A549 (cell line): ENCODE measurements at regions not wholly inside any gene's neighbourhood (a gene's known extent, or its start where the extent isn't known, plus 50 kb on each side); places are given as distances from the start of the nearest gene placed in this dataset.

ENCODE experiments used
- ATAC-seq, 2 experiments: fragments of 200-7000 bp in 1 of 2; fragments of >200 bp in 1 of 2; cut with Nextera tagmentation in 1 of 2; cut with Tn5 transposase in 1 of 2; 3 replicates each; pipeline versions ENCODE4 v1.8.0 to v1.9.1; 2018 to 2020; ENCODE audit warnings: mild to moderate bottlenecking in 1 of 2, moderate library complexity in 1 of 2
- CTCF ChIA-PET: fragments of 300-600 bp; sonication (Branson Sonifier 250); formaldehyde crosslinking; extraction: SDS; loops from one replicate; lab custom pipeline; 2021; ENCODE audit warnings: antibody characterized with exemption, inconsistent platforms; lab: Yijun Ruan, JAX
- POLR2A ChIA-PET: fragments of 350-600 bp; formaldehyde crosslinking; extraction: SDS; loops from one replicate; lab custom pipeline; 2021; ENCODE audit warnings: antibody characterized with exemption, inconsistent platforms; lab: Yijun Ruan, JAX
- DNase-seq, 2 experiments: peaks; one replicate each; pipeline versions ENCODE4 v3.0.0 to v3.0.0-alpha.2; 2011 to 2016; ENCODE audit warnings: low read depth in 1 of 2, low spot score in 1 of 2
- FAIRE-seq: peaks from 2 replicates; lab custom pipeline; 2011; peaks lifted over from hg19 to GRCh38; lab: Jason Lieb, UNC
- H3K27ac ChIP-seq, 2 experiments: fragments of >200 bp; sonication (Bioruptor Twin); formaldehyde crosslinking; 3 replicates each; pipeline ENCODE4 v1.5.1; 2016 to 2017
- H3K4me1 ChIP-seq: fragments of >200 bp; sonication (Bioruptor Twin); formaldehyde crosslinking; 3 replicates; pipeline ENCODE4 v1.6.1; 2016
- H3K4me2 ChIP-seq: fragments of >200 bp; sonication (Bioruptor Twin); formaldehyde crosslinking; 3 replicates; pipeline ENCODE4 v1.6.1; 2016
- H3K4me3 ChIP-seq: fragments of >200 bp; sonication (Bioruptor Twin); formaldehyde crosslinking; 3 replicates; pipeline ENCODE4 v1.5.1; 2016
- H3K9me3 ChIP-seq: fragments of >200 bp; sonication (Bioruptor Twin); formaldehyde crosslinking; 3 replicates; pipeline ENCODE4 v1.6.1; 2016
- CBX8 ChIP-seq: fragments of 200-600 bp; sonication (generic); IDR thresholded peaks from 2 replicates; pipeline ENCODE4 v1.6.1; 2016
- CHD4 ChIP-seq: fragments of 200-600 bp; sonication (generic); IDR thresholded peaks from 2 replicates; pipeline ENCODE4 v1.6.1; 2016; ENCODE audit warnings: antibody characterized with exemption, mild to moderate bottlenecking, borderline replicate concordance
- CTCF ChIP-seq: fragments of >200 bp; sonication (Bioruptor Twin); formaldehyde crosslinking; IDR thresholded peaks from 3 replicates; pipeline ENCODE4 v1.5.1; 2016
- EHMT2 ChIP-seq: fragments of 200-600 bp; sonication (generic); IDR thresholded peaks from 2 replicates; pipeline ENCODE4 v1.6.1; 2016; ENCODE audit warnings: antibody characterized with exemption, low read depth, mild to moderate bottlenecking, moderate library complexity
- ESRRA ChIP-seq: fragments of 150-350 bp; IDR thresholded peaks from 2 replicates; pipeline ENCODE4 v1.6.1; 2014; ENCODE audit warnings: mild to moderate bottlenecking, low read length, borderline replicate concordance
- FOSB ChIP-seq: fragments of 250-450 bp; sonication (Bioruptor Pico); IDR thresholded peaks from 2 replicates; pipeline ENCODE4 v1.5.0; 2020; ENCODE audit warnings: mild to moderate bottlenecking, moderate library complexity
- FOSL2 ChIP-seq, 2 experiments: fragments of 450-650 bp in 1 of 2; fragments of >200 bp in 1 of 2; sonication (Bioruptor Twin) in 1 of 2; formaldehyde crosslinking; IDR thresholded peaks; 2 replicates each; pipeline versions ENCODE4 v1.5.0 to v1.6.1; 2016 to 2020; ENCODE audit warnings: mild to moderate bottlenecking in 1 of 2, moderate library complexity in 1 of 2
- FOXS1 ChIP-seq: fragments of 250-450 bp; sonication (Bioruptor Pico); IDR thresholded peaks from 2 replicates; pipeline ENCODE4 v1.5.0; 2020; ENCODE audit warnings: mild to moderate bottlenecking, moderate library complexity
- GATA3 ChIP-seq: IDR thresholded peaks from 2 replicates; pipeline ENCODE4 v1.6.1; 2012; ENCODE audit warnings: borderline replicate concordance
- JUNB ChIP-seq: fragments of >200 bp; sonication (Bioruptor Twin); formaldehyde crosslinking; IDR thresholded peaks from 2 replicates; pipeline ENCODE4 v1.6.1; 2016
- MAZ ChIP-seq: fragments of 150-350 bp; IDR thresholded peaks from 2 replicates; pipeline ENCODE4 v1.6.1; 2014; ENCODE audit warnings: antibody characterized with exemption, low read depth, low read length, borderline replicate concordance
- MYC ChIP-seq: IDR thresholded peaks from 2 replicates; pipeline ENCODE4 v1.6.1; 2012; ENCODE audit warnings: mild to moderate bottlenecking, inconsistent platforms, low read length, improper control_type of control experiment, borderline replicate concordance
- NFE2L2 ChIP-seq: fragments of 150-350 bp; conservative IDR thresholded peaks from 2 replicates; pipeline ENCODE4 v1.6.1; 2014; ENCODE audit warnings: low read length
- NR3C1 ChIP-seq: fragments of >200 bp; sonication (Bioruptor Twin); formaldehyde crosslinking; IDR thresholded peaks from 3 replicates; pipeline ENCODE4 v1.6.1; 2017
- POLR2A ChIP-seq: IDR thresholded peaks from 2 replicates; pipeline ENCODE4 v1.6.1; 2012; ENCODE audit warnings: mild to moderate bottlenecking, low read length
- POLR2AphosphoS2 ChIP-seq: conservative IDR thresholded peaks from 2 replicates; pipeline ENCODE4 v1.6.1; 2012; ENCODE audit warnings: low read length, improper control_type of control experiment, inconsistent platforms
- RAD21 ChIP-seq, 2 experiments: fragments of >200 bp in 1 of 2; sonication (Bioruptor Twin) in 1 of 2; formaldehyde crosslinking in 1 of 2; IDR thresholded peaks in 1 of 2; conservative IDR thresholded peaks in 1 of 2; 2 replicates in 1 of 2; 3 replicates in 1 of 2; pipeline ENCODE4 v1.6.1; 2012 to 2018; ENCODE audit warnings: inconsistent platforms in 1 of 2
- RFX5 ChIP-seq: fragments of 450-650 bp; IDR thresholded peaks from 2 replicates; pipeline ENCODE4 v1.7.1; 2014; ENCODE audit warnings: antibody characterized with exemption, mild to moderate bottlenecking, moderate library complexity
- RNF2 ChIP-seq: fragments of 200-600 bp; sonication (generic); IDR thresholded peaks from 2 replicates; pipeline ENCODE4 v1.6.1; 2016; ENCODE audit warnings: low read depth, mild to moderate bottlenecking, antibody characterized with exemption, moderate library complexity, borderline replicate concordance
- SMC3 ChIP-seq: fragments of >200 bp; sonication (Bioruptor Twin); formaldehyde crosslinking; IDR thresholded peaks from 3 replicates; pipeline ENCODE4 v1.6.1; 2018; ENCODE audit warnings: inconsistent platforms
- SREBF2 ChIP-seq: fragments of 450-650 bp; IDR thresholded peaks from 2 replicates; pipeline ENCODE4 v1.6.1; 2014; ENCODE audit warnings: mild to moderate bottlenecking, moderate library complexity
- TFCP2L1 ChIP-seq: fragments of 250-450 bp; sonication (Bioruptor Pico); IDR thresholded peaks from 2 replicates; pipeline ENCODE4 v1.5.0; 2021; ENCODE audit warnings: mild to moderate bottlenecking
- TP53 ChIP-seq: fragments of 250-450 bp; sonication (Bioruptor Pico); IDR thresholded peaks from 2 replicates; pipeline ENCODE4 v1.5.0; 2021; ENCODE audit warnings: mild to moderate bottlenecking, moderate library complexity
- ZC3H11A ChIP-seq: fragments of 450-650 bp; IDR thresholded peaks from 2 replicates; pipeline ENCODE4 v1.6.1; 2014; ENCODE audit warnings: antibody characterized with exemption, mild to moderate bottlenecking
- WGBS: methylation state at CpG from one replicate; pipeline ENCODE4 v1.1.6; 2017; ENCODE audit errors: missing lambda C conversion rate; 5-methylcytosine and 5-hydroxymethylcytosine counted together
- TF ChIP-seq, protein P1 (sequence below): fragments of 250-450 bp; sonication (Bioruptor Pico); IDR thresholded peaks from 2 replicates; pipeline ENCODE4 v1.5.0; 2020; ENCODE audit warnings: low read depth, mild to moderate bottlenecking, moderate library complexity
- TF ChIP-seq, protein P2 (sequence below): fragments of 250-450 bp; sonication (Bioruptor Pico); IDR thresholded peaks from 2 replicates; pipeline ENCODE4 v1.5.0; 2021; ENCODE audit warnings: mild to moderate bottlenecking, moderate library complexity, borderline replicate concordance

- TF ChIP-seq POLR2A (no peak), JUNB (no peak), FOSL2 (IDR thresholded peaks at IDR 0.05) (no peak), FOSL2 (CRISPR knock-in tag; IDR thresholded peaks at IDR 0.05) (no peak), RAD21 (conservative IDR thresholded peaks at IDR 0.05 in 1 of 2, IDR thresholded peaks at IDR 0.05 in 1 of 2) (no peak), CTCF (no peak), NR3C1 (no peak), TP53 (CRISPR knock-in tag) (no peak), ESRRA (no peak), GATA3 (no peak), SMC3 (no peak), TFCP2L1 (CRISPR knock-in tag) (no peak)
- TF ChIP-seq, all 56 proteins: peak for 0
- ChIA-PET POLR2A (no interaction called here), CTCF (no interaction called here)
- H3K4me3 ChIP-seq, result no peak overlapping the region
- H3K27ac ChIP-seq, result no peak overlapping the region; a peak in 1 of 6 replicates
- ATAC-seq (no peak), FAIRE-seq (no peak), DNase-seq (no peak)
- H3K9me3 ChIP-seq, result no peaks in the 10 kb centered on the region
- H3K4me1 ChIP-seq, result no peaks in the 10 kb centered on the region
- no peak overlapping the region for H3K4me2 ChIP-seq
- WGBS, result 94% methylated on average over 1 of the region's 1 CpG
Measured at GRCh38 chr4:14701896-14702295, 300.4 kb upstream of the CPEB2 start.

DNA sequence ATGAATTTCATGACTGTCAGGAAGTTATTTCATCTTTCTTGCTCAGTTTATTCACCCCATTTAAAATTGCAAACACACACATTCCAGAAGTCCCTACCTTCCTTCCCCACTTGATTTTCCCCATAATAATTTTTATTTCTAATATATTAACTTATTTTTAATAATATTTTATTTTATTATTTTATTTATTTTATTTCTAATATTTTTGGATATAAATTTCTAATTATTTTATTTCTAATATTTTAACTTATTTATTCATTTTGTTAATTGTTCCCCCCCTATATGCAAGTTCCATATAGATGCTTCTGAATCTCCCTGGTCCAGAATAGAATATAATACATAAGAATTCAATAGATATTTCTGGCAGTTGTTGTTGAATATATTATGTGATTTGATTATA lies 293.7 kb upstream of the CPEB2 start:
- POLR2A ChIA-PET, result no interaction called here
- H3K27ac ChIP-seq, result no peak overlapping the region
- no peak overlapping the region for H3K4me3 ChIP-seq
- DNase-seq (no peak), FAIRE-seq (no peak), ATAC-seq (no peak)
- H3K9me3 ChIP-seq, result no peaks in the 10 kb centered on the region
- H3K4me1 ChIP-seq, result no peaks in the 10 kb centered on the region
- no peak overlapping the region for H3K4me2 ChIP-seq
- TF ChIP-seq SREBF2 (no peak), CBX8 (no peak), RFX5 (no peak), POLR2AphosphoS2 (no peak), ZC3H11A (no peak), FOXS1 (CRISPR knock-in tag) (no peak), MYC (no peak), ESRRA (no peak), POLR2A (no peak), NR3C1 (no peak)
- TF ChIP-seq, protein P1, sequence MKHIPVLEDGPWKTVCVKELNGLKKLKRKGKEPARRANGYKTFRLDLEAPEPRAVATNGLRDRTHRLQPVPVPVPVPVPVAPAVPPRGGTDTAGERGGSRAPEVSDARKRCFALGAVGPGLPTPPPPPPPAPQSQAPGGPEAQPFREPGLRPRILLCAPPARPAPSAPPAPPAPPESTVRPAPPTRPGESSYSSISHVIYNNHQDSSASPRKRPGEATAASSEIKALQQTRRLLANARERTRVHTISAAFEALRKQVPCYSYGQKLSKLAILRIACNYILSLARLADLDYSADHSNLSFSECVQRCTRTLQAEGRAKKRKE (CRISPR knock-in tag), result no peak
- TF ChIP-seq, protein P2, sequence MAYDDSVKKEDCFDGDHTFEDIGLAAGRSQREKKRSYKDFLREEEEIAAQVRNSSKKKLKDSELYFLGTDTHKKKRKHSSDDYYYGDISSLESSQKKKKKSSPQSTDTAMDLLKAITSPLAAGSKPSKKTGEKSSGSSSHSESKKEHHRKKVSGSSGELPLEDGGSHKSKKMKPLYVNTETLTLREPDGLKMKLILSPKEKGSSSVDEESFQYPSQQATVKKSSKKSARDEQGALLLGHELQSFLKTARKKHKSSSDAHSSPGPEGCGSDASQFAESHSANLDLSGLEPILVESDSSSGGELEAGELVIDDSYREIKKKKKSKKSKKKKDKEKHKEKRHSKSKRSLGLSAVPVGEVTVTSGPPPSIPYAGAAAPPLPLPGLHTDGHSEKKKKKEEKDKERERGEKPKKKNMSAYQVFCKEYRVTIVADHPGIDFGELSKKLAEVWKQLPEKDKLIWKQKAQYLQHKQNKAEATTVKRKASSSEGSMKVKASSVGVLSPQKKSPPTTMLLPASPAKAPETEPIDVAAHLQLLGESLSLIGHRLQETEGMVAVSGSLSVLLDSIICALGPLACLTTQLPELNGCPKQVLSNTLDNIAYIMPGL (CRISPR knock-in tag), result no peak
- CTCF ChIA-PET, result no interaction called here

DNA sequence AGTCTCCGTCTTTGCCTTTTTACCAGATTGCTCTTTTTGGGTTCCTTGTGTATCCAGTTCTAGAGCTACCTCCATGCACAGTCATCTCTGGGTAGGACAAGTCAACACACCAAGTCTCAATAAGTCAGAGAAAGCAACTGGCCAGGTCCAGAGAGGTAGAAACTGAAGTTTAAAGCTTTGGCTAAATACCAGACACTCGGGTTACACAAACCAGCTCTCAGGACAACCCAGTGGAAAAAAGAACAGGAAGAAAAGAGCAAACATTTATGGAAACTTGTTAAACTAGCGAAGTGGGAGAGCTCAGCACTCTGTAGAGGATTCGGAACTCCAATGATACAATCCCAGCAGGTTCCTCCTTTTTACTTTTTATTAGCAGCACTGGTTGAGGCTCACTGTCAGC lies 291.0 kb upstream of the CPEB2 start:
- WGBS, result 60% methylated on average over 4 of the region's 4 CpGs
- TF ChIP-seq CHD4, result no peak
- TF ChIP-seq RNF2, result no peak
- TF ChIP-seq MAZ, result no peak
- no peak for TF ChIP-seq EHMT2
- no peak for TF ChIP-seq FOSB
- TF ChIP-seq NFE2L2, result no peak
- ATAC-seq, result no peak

More for the DNA sequence above, 291.0 kb upstream of the CPEB2 start:
- Histone ChIP-seq H3K4me2 (no peak overlapping the region), H3K4me3 (no peak overlapping the region), H3K4me1 (no peaks in the 10 kb centered on the region), H3K9me3 (no peaks in the 10 kb centered on the region), H3K27ac (no peak overlapping the region)
- no peak for FAIRE-seq
- no peak for DNase-seq
- ChIA-PET POLR2A (no interaction called here), CTCF (no interaction called here)
